Ascending aorta (tissue), 2 donors: ENCODE measurements at regions not wholly inside any gene's neighbourhood (a gene's known extent, or its start where the extent isn't known, plus 50 kb on each side); places are given as distances from the start of the nearest gene placed in this dataset.

Experiments used
- DNase-seq, 2 donors: peaks; one replicate each; pipeline ENCODE4 v3.0.0-alpha.2; 2019; ENCODE audit warnings: low spot score in 2 of 2
- H3K27ac ChIP-seq, 2 donors: fragments of 200-600 bp; sonication (generic); one replicate each; pipeline ENCODE4 v1.5.1; 2016 to 2017; ENCODE audit warnings: mild to moderate bottlenecking in 1 of 2
- H3K27me3 ChIP-seq: fragments of 200-600 bp; sonication (generic); one replicate; pipeline ENCODE4 v1.5.1; 2017
- H3K36me3 ChIP-seq, 2 donors: fragments of 200-600 bp; sonication (generic); one replicate each; pipeline ENCODE4 v1.5.1; 2016
- H3K4me1 ChIP-seq, 2 donors: fragments of 200-600 bp; sonication (generic); one replicate each; pipeline ENCODE4 v1.5.1; 2016 to 2017; ENCODE audit warnings: mild to moderate bottlenecking in 1 of 2
- H3K4me3 ChIP-seq, 2 donors: fragments of 200-600 bp; sonication (generic); one replicate each; pipeline ENCODE4 v1.5.1; 2016 to 2017; ENCODE audit warnings: mild to moderate bottlenecking in 1 of 2
- H3K9me3 ChIP-seq, 2 donors: fragments of 200-600 bp; sonication (generic); one replicate each; pipeline ENCODE4 v1.5.1; 2016
- CTCF ChIP-seq, 3 experiments: fragments of 200-600 bp in 2 of 3; fragments of 450-650 bp in 1 of 3; sonication (generic) in 2 of 3; IDR thresholded peaks; one replicate each; pipeline ENCODE4 v1.5.1; 2016 to 2019; ENCODE audit warnings: antibody characterized with exemption in 3 of 3, mild to moderate bottlenecking in 1 of 3, moderate library complexity in 1 of 3
- intact Hi-C: fragments of 100-400 bp; cut with DNase I; formaldehyde crosslinking; loops from one replicate; pipeline ENCODE4 v1.15.1; 2023

GRCh38 chr4:89599026-89599425 is 237.9 kb downstream of the SNCA start:
- intact Hi-C loops, result no loop called here
- DNase-seq, result no peak
- no peaks in the 10 kb centered on the region for H3K27me3 ChIP-seq
- no peak for TF ChIP-seq CTCF (IDR thresholded peaks at IDR 0.05)
- H3K27ac ChIP-seq, result no peak overlapping the region
- no peaks in the 10 kb centered on the region for H3K36me3 ChIP-seq
- H3K4me3 ChIP-seq, result no peak overlapping the region
- no peaks in the 10 kb centered on the region for H3K9me3 ChIP-seq
- H3K4me1 ChIP-seq, result no peaks in the 10 kb centered on the region

GRCh38 chr4:89598602-89599001 is 238.4 kb downstream of the SNCA start:
- Histone ChIP-seq H3K4me1 (no peaks in the 10 kb centered on the region), H3K4me3 (no peak overlapping the region), H3K27me3 (no peaks in the 10 kb centered on the region), H3K27ac (no peak overlapping the region), H3K9me3 (no peaks in the 10 kb centered on the region), H3K36me3 (no peaks in the 10 kb centered on the region)
- intact Hi-C loops, result no loop called here
- TF ChIP-seq CTCF (IDR thresholded peaks at IDR 0.05), result no peak
- no peak for DNase-seq

GRCh38 chr4:89595125-89595789 is 241.7 kb downstream of the SNCA start:
- Histone ChIP-seq H3K27ac (no peak overlapping the region), H3K4me3 (no peak overlapping the region), H3K4me1 (no peaks in the 10 kb centered on the region), H3K9me3 (no peaks in the 10 kb centered on the region), H3K36me3 (no peaks in the 10 kb centered on the region), H3K27me3 (no peaks in the 10 kb centered on the region)
- no peak for DNase-seq
- TF ChIP-seq CTCF (IDR thresholded peaks at IDR 0.05), result no peak
- intact Hi-C loops, result no loop called here

- TF ChIP-seq CTCF (IDR thresholded peaks at IDR 0.05), result no peak
- no peaks in the 10 kb centered on the region for H3K9me3 ChIP-seq
- no peaks in the 10 kb centered on the region for H3K4me1 ChIP-seq
- H3K4me3 ChIP-seq, result no peak overlapping the region
- H3K36me3 ChIP-seq, result no peaks in the 10 kb centered on the region
- no peak overlapping the region for H3K27ac ChIP-seq
- intact Hi-C loops, result no loop called here
- no peaks in the 10 kb centered on the region for H3K27me3 ChIP-seq
- no peak for DNase-seq
Observed at GRCh38 chr4:89590128-89590527, 246.8 kb downstream of the SNCA start.

- no peak overlapping the region for H3K4me3 ChIP-seq
- TF ChIP-seq CTCF (IDR thresholded peaks at IDR 0.05), result no peak
- no peaks in the 10 kb centered on the region for H3K27me3 ChIP-seq
- no peaks in the 10 kb centered on the region for H3K9me3 ChIP-seq
- H3K36me3 ChIP-seq, result no peaks in the 10 kb centered on the region
- DNase-seq, result no peak
- H3K27ac ChIP-seq, result no peak overlapping the region
- H3K4me1 ChIP-seq, result no peaks in the 10 kb centered on the region
- intact Hi-C loops, result no loop called here
Observed at GRCh38 chr4:89588421-89588820, 248.5 kb downstream of the SNCA start.

GRCh38 chr4:89587364-89587763 is 249.6 kb downstream of the SNCA start:
- DNase-seq, result no peak
- H3K4me3 ChIP-seq, result no peak overlapping the region
- no peaks in the 10 kb centered on the region for H3K9me3 ChIP-seq
- no peaks in the 10 kb centered on the region for H3K4me1 ChIP-seq
- no peak overlapping the region for H3K27ac ChIP-seq
- H3K27me3 ChIP-seq, result no peaks in the 10 kb centered on the region
- TF ChIP-seq CTCF (IDR thresholded peaks at IDR 0.05), result no peak
- intact Hi-C loops, result no loop called here
- no peaks in the 10 kb centered on the region for H3K36me3 ChIP-seq
